H1 (cell line): ENCODE measurements at regions not wholly inside any gene's neighbourhood (a gene's known extent, or its start where the extent isn't known, plus 50 kb on each side); places are given as distances from the start of the nearest gene placed in this dataset.
A peak's percentile ranks its signal among the peaks of the same experiment; 100 is the strongest.

Experiments
- CTCF ChIA-PET: fragments of 300-600 bp; sonication (Branson Sonifier 250); formaldehyde crosslinking; loops from one replicate; lab custom pipeline; 2021; ENCODE audit not compliant: partially characterized antibody; lab: Charles Lee
- POLR2A ChIA-PET: fragments of 300-600 bp; sonication (Branson Sonifier 250); formaldehyde crosslinking; loops from one replicate; lab custom pipeline; 2021; ENCODE audit warnings: inconsistent platforms; ENCODE audit not compliant: partially characterized antibody; lab: Charles Lee
- DNase-seq, 2 experiments: peaks; one replicate each; pipeline versions ENCODE4 v3.0.0 to v3.0.0-alpha.2; 2010 to 2022; ENCODE audit warnings: low spot score in 2 of 2, low read depth in 1 of 2, mixed read lengths in 1 of 2
- FAIRE-seq: peaks from 2 replicates; lab custom pipeline; 2011; peaks lifted over from hg19 to GRCh38; lab: Jason Lieb, UNC
- H2AFZ ChIP-seq: 2 replicates; pipeline ENCODE4 v1.8.1; 2012; ENCODE audit warnings: low read length, inconsistent platforms
- H2AK5ac ChIP-seq: 2 replicates; pipeline ENCODE4 v1.6.1; 2013; ENCODE audit warnings: low read depth, low read length
- H2BK120ac ChIP-seq: replicated peaks from 2 replicates; pipeline ENCODE3; 2013; ENCODE audit warnings: low read depth, low read length, inconsistent platforms
- H2BK12ac ChIP-seq: 2 replicates; pipeline ENCODE4 v1.6.1; 2013; ENCODE audit warnings: low read depth, low read length
- H2BK15ac ChIP-seq: 2 replicates; pipeline ENCODE4 v1.6.1; 2013; ENCODE audit warnings: low read length
- H2BK20ac ChIP-seq: 2 replicates; pipeline ENCODE4 v1.6.1; 2013; ENCODE audit warnings: low read length
- H2BK5ac ChIP-seq: 2 replicates; pipeline ENCODE4 v1.6.1; 2013; ENCODE audit warnings: low read depth, low read length
- H3K14ac ChIP-seq: 2 replicates; pipeline ENCODE4 v1.6.1; 2013; ENCODE audit warnings: inconsistent platforms; ENCODE audit not compliant: insufficient read length
- H3K18ac ChIP-seq: 2 replicates; pipeline ENCODE4 v1.6.1; 2013; ENCODE audit warnings: low read length; ENCODE audit errors: extremely low read depth
- H3K23ac ChIP-seq: 2 replicates; pipeline ENCODE4 v1.6.1; 2013; ENCODE audit warnings: inconsistent platforms; ENCODE audit not compliant: insufficient read length
- H3K23me2 ChIP-seq: 2 replicates; pipeline ENCODE4 v1.6.1; 2013; ENCODE audit warnings: low read depth, low read length
- H3K27ac ChIP-seq: 2 replicates; pipeline ENCODE4 v1.6.1; 2011; ENCODE audit warnings: low read depth, low read length, inconsistent platforms
- H3K27me3 ChIP-seq, 4 experiments: replicated peaks in 1 of 4; 1 replicate in 1 of 4; 2 replicates in 3 of 4; pipeline versions ENCODE4 v1.6.1 to v1.8.1; 2011 to 2013; ENCODE audit warnings: low read length in 3 of 4, mild to moderate bottlenecking in 3 of 4, inconsistent platforms in 2 of 4, mixed read lengths in 2 of 4, moderate library complexity in 1 of 4; ENCODE audit not compliant: control insufficient read depth in 3 of 4, insufficient read depth in 3 of 4; ENCODE audit errors: extremely low read depth in 1 of 4
- H3K36me3 ChIP-seq, 4 experiments: 2 replicates each; pipeline versions ENCODE4 v1.6.1 to v1.8.1; 2011 to 2013; ENCODE audit warnings: mild to moderate bottlenecking in 4 of 4, low read length in 3 of 4, moderate library complexity in 2 of 4, control low read depth in 1 of 4, inconsistent platforms in 1 of 4; ENCODE audit not compliant: insufficient read depth in 4 of 4, control insufficient read depth in 2 of 4
- H3K4ac ChIP-seq: replicated peaks from 2 replicates; pipeline ENCODE3; 2013; ENCODE audit warnings: low read length, low read depth, mixed read lengths, inconsistent platforms; ENCODE audit not compliant: insufficient read length
- H3K4me1 ChIP-seq, 4 experiments: replicated peaks in 1 of 4; 1 replicate in 1 of 4; 2 replicates in 3 of 4; pipeline versions ENCODE4 v1.6.1 to v1.8.1; 2011 to 2013; ENCODE audit warnings: low read length in 3 of 4, inconsistent platforms in 2 of 4, mixed read lengths in 1 of 4; ENCODE audit not compliant: insufficient read depth in 4 of 4, control insufficient read depth in 3 of 4
- H3K4me2 ChIP-seq, 2 experiments: 2 replicates each; pipeline versions ENCODE4 v1.6.1 to v1.8.1; 2011 to 2013; ENCODE audit warnings: low read depth in 2 of 2, low read length in 2 of 2, control low read depth in 1 of 2, inconsistent platforms in 1 of 2, mild to moderate bottlenecking in 1 of 2; ENCODE audit not compliant: insufficient read depth in 1 of 2
- H3K4me3 ChIP-seq, 4 experiments: fragments of 200-600, 300-600 bp in 1 of 4; sonication (generic), shearing (Covaris generic), sonication (Bioruptor Twin) in 1 of 4; 2 replicates each; pipeline versions ENCODE4 v1.5.1 to v1.8.1; 2011 to 2016; ENCODE audit warnings: low read length in 4 of 4, low read depth in 3 of 4, control low read depth in 2 of 4, inconsistent platforms in 2 of 4, mild to moderate bottlenecking in 2 of 4, mixed read lengths in 1 of 4, moderate library complexity in 1 of 4; ENCODE audit not compliant: insufficient read depth in 2 of 4; ENCODE audit errors: extremely low read depth in 1 of 4
- H3K56ac ChIP-seq: replicated peaks from 2 replicates; pipeline ENCODE3; 2013; ENCODE audit warnings: low read depth, mild to moderate bottlenecking, mixed read lengths, low read length, inconsistent platforms; ENCODE audit not compliant: insufficient read length
- H3K79me1 ChIP-seq: 2 replicates; pipeline ENCODE4 v1.6.1; 2013; ENCODE audit warnings: low read depth, low read length, control low read depth
- H3K79me2 ChIP-seq, 2 experiments: 2 replicates each; pipeline versions ENCODE4 v1.6.1 to v1.8.1; 2012 to 2013; ENCODE audit warnings: low read length in 2 of 2, mild to moderate bottlenecking in 2 of 2, inconsistent platforms in 1 of 2; ENCODE audit not compliant: insufficient read depth in 2 of 2, control insufficient read depth in 1 of 2
- H3K9ac ChIP-seq, 4 experiments: replicated peaks in 1 of 4; 1 replicate in 1 of 4; 2 replicates in 3 of 4; pipeline versions ENCODE4 v1.6.1 to v1.8.1; 2011 to 2013; ENCODE audit warnings: low read depth in 3 of 4, low read length in 3 of 4, control low read depth in 2 of 4, mild to moderate bottlenecking in 2 of 4, moderate library complexity in 2 of 4, inconsistent platforms in 1 of 4; ENCODE audit errors: extremely low read depth in 1 of 4
- H3K9me3 ChIP-seq, 2 experiments: 2 replicates each; pipeline versions ENCODE4 v1.6.1 to v1.8.1; 2012 to 2013; ENCODE audit warnings: mild to moderate bottlenecking in 2 of 2, moderate library complexity in 2 of 2, control low read depth in 1 of 2, inconsistent platforms in 1 of 2, low read depth in 1 of 2, low read length in 1 of 2, mixed read lengths in 1 of 2; ENCODE audit not compliant: insufficient read depth in 2 of 2
- H4K20me1 ChIP-seq, 2 experiments: replicated peaks in 1 of 2; 2 replicates each; pipeline versions ENCODE3 to v1.8.1; 2011 to 2013; ENCODE audit warnings: inconsistent platforms in 2 of 2, low read length in 2 of 2, mild to moderate bottlenecking in 1 of 2; ENCODE audit not compliant: insufficient read depth in 2 of 2, control insufficient read depth in 1 of 2
- H4K5ac ChIP-seq: 2 replicates; pipeline ENCODE4 v1.6.1; 2013; ENCODE audit warnings: low read length, low read depth, mixed read lengths, inconsistent platforms; ENCODE audit not compliant: insufficient read length
- H4K8ac ChIP-seq: 2 replicates; pipeline ENCODE4 v1.8.0; 2013; ENCODE audit warnings: mild to moderate bottlenecking, moderate library complexity, low read length, inconsistent platforms; ENCODE audit not compliant: insufficient read depth; ENCODE audit errors: extremely low read depth
- H4K91ac ChIP-seq: replicated peaks from 2 replicates; pipeline ENCODE3; 2013; ENCODE audit warnings: low read length, mixed read lengths, inconsistent platforms; ENCODE audit not compliant: insufficient read length
- FOSL1 ChIP-seq: IDR thresholded peaks from 2 replicates; pipeline ENCODE4 v1.6.1; 2011; ENCODE audit warnings: mild to moderate bottlenecking, low read depth, low read length, moderate library complexity; ENCODE audit not compliant: insufficient read depth
- WGBS, 2 experiments: shearing (Covaris generic) in 1 of 2; methylation state at CpG; one replicate each; pipeline versions ENCODE4 v1.1.6 to v1.1.7; 2013 to 2015; ENCODE audit warnings: low lambda C conversion rate in 2 of 2, mixed read lengths in 2 of 2, inconsistent platforms in 1 of 2, low coverage in 1 of 2, missing lambda C conversion rate in 1 of 2; ENCODE audit not compliant: insufficient replicate concordance in 2 of 2, insufficient coverage in 1 of 2, insufficient read length in 1 of 2; ENCODE audit errors: extremely low coverage in 1 of 2, missing lambda C conversion rate in 1 of 2; 5-methylcytosine and 5-hydroxymethylcytosine counted together

DNA sequence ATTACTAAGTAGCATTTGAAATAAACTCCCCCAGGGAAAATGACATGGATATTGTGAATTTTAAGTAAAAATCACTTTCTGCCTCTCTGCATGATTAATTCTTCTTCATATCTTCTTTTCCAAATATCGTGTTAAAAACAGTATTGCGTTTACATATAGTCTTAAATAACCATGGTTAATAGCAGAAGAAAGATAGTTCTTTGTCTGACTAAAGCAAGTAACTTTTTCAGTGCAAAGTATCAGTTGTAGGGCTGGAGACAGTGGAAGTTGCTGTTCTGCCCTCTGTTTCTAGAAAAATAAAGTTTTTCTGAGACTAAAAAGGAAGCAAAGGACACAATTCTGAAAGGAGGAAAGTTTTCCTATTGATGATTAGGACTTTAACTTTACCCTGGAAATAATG lies 330.2 kb downstream of the NDFIP2 start:
- DNase-seq (no peak), FAIRE-seq (no peak)
- no peaks in the 10 kb centered on the region for H3K79me2 ChIP-seq
- no peaks in the 10 kb centered on the region for H3K9me3 ChIP-seq
- H2BK15ac ChIP-seq: no peak overlapping the region
- no peak overlapping the region for H4K5ac ChIP-seq
- no peaks in the 10 kb centered on the region for H4K20me1 ChIP-seq
- no peaks in the 10 kb centered on the region for H3K23me2 ChIP-seq
- no peak overlapping the region for H2BK20ac ChIP-seq
- no peaks in the 10 kb centered on the region for H3K36me3 ChIP-seq
- no peak overlapping the region for H3K23ac ChIP-seq
- H3K18ac ChIP-seq: no peak overlapping the region
- H2BK12ac ChIP-seq: no peak overlapping the region
- H3K14ac ChIP-seq: no peak overlapping the region
- WGBS, 2 experiments: 35% methylated on average over 2 of the region's 2 CpGs; no CpG with 5 or more reads in 1 of the 2 experiments
- H3K4me2 ChIP-seq: no peak overlapping the region
- no peak overlapping the region; a peak in 1 of 8 replicates for H3K4me3 ChIP-seq
- no peak overlapping the region for H3K27ac ChIP-seq
- no peaks in the 10 kb centered on the region for H3K79me1 ChIP-seq
- H3K56ac ChIP-seq: no peak overlapping the region
- H4K91ac ChIP-seq: no peak overlapping the region
- H2AFZ ChIP-seq: peak overlapping the region; percentile 48; the same call in 1 of the 2 replicates
- H2BK5ac ChIP-seq: no peak overlapping the region
- H3K4me1 ChIP-seq: peaks cover 0 to 11% (median 5%) of the 10 kb centered on the region in 4 experiments; a peak in 3 of 7 replicates
- no peaks in the 10 kb centered on the region for H3K27me3 ChIP-seq
- no peak overlapping the region for H2AK5ac ChIP-seq
- POLR2A ChIA-PET: interaction anchor here (0.7 kb wide), 1 partner anchor 1542 kb away, joined by 3 read pairs; no protein-coding TSS in a partner anchor
- H4K8ac ChIP-seq: no peak overlapping the region
- CTCF ChIA-PET: interaction anchor here (1.1 kb wide), 1 partner anchor 35 kb away, joined by 3 read pairs; no protein-coding TSS in a partner anchor
- no peak overlapping the region for H3K4ac ChIP-seq
- H3K9ac ChIP-seq: no peak overlapping the region
- no peak overlapping the region for H2BK120ac ChIP-seq
- TF ChIP-seq FOSL1: no peak
